ENCODE measurements at regions not wholly inside any gene's neighbourhood (a gene's known extent, or its start where the extent isn't known, plus 50 kb on each side); places are given as distances from the start of the nearest gene placed in this dataset.

DNA sequence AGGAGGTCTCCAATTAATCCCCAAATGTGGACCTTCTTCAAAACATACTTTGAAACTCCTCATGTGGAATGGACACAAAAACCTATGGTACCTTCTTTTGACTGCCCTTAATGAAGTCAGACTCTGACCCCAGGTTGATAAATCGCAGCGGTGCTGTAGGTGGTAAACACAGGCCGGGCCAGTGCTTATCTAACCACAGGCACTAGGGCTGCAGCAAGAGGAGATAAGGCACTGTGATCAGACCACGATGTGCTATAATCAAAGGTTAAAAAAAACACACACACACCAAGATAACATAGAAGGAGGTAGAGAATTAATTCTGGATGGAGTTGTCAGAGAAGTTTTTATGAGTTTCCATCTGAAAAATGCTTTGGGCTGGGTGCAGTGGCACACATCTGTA is 52.3 kb upstream of the SIPA1L2 start:
- DNase-seq (ENCODE audit: low read depth): no peak

DNA sequence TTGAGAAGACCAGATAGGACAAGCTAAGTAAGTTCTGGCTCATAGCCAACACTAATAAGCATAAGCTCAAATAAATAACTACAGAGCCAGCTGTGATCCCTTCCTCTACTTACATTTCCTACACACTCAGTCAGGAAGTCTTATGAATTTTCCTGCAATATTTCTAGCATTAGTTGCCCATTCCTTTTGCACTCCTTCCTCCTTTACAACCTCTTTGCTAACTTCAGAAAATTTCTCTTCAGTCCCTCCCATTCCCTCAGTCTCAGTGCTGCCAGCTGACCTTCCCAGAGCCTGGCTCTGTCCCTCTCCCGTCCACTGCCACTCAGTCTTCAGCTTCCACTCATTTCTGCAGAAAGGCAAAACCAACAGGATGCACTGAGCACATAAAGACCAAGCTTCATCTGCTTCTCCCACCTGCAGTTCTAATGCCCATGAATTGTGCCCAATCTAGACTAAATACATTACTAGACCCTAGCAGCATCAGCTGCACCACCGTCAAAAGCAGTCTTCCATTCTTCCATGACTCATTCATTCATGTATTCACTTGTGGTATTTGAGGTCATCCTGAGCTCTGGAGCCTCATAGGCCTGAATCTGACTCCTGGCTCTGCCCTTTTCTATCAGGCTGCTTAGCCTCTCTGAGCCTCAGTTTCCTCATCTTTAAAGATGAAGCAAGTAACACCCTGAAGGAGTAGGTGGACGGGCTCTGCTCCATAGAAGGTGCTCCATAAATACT is 54.6 kb upstream of the SIPA1L2 start:
- DNase-seq (ENCODE audit: low read depth): peak; percentile 66

DNA sequence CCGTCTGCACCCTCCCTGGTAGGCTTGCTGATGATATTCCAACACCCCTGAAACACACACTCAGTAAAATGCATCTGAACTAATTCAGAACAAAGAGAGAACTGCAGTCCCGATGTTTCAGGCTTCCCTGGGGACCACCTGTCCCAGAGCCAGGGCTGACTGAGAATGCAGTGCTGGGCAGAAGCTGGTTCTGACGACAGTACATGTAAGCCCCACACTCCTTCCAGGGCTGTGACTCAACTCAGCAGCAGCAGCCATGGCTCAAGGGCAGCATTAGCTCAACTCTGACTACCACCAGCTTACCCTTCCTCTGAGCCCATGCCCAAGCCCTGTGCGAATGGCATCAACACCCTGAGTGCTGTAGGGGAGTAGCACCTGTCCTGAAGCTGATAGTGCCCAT is 56.4 kb upstream of the SIPA1L2 start:
- DNase-seq (ENCODE audit: low read depth): no peak

GRCh38 chr1:232687304-232687703 is 57.4 kb upstream of the SIPA1L2 start:
- no peak for DNase-seq (ENCODE audit: low read depth)

GRCh38 chr1:232687728-232688127 is 57.8 kb upstream of the SIPA1L2 start:
- DNase-seq (ENCODE audit: low read depth): no peak

DNA sequence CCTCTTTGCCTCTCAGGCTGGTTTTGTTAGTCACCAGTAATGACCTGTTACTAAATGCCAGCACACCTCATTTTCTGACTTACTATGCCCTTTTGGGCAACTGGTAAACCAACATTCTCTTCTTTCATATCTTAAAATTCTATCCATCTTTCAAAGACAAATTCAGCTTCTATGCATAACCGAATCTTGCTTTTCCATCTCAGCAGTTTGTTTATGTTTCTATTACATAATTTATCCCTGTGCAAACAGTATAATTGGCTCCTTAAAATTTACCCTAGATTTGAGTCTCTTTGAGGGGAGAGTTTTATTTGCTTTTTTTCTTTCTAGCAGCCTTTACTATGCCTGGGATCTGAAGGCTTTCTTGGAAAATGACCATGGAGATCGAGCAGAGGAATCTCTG is 58.5 kb upstream of the SIPA1L2 start:
- no peak for DNase-seq (ENCODE audit: low read depth)

GRCh38 chr1:232689711-232690110 is 59.8 kb upstream of the SIPA1L2 start:
- DNase-seq (ENCODE audit: low read depth): no peak

DNA sequence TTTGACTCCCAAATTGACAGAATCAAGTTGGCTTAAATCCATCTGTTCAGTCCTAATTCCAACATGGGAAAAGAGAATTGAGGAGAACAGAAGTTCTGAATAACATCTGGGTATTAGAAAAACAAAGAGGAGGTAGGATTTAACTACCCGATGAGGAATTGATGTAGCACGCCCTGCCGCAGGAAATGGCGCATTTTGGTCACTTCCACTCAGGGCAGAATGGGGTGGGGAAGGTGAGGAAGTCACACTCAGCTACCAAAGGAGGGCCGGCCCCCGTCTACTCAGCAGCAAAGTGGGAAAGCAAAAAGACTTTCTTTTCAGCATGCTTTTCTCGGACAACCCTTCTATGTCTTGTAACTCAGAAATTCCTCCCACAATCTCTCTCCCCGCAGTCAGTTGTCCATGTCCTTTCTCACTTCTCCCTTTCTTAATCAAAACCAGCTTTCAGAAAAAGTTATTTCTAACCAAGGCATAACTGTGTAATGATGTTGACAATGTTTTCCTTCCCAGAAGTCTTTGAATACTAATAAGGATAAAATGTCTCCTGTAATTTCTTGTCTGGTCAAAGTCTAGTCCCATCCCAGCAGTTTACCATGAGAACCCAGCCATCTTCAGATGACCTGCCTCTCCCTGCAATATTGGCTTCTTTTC is 60.5 kb upstream of the SIPA1L2 start:
- no peak for DNase-seq (ENCODE audit: low read depth)

DNA sequence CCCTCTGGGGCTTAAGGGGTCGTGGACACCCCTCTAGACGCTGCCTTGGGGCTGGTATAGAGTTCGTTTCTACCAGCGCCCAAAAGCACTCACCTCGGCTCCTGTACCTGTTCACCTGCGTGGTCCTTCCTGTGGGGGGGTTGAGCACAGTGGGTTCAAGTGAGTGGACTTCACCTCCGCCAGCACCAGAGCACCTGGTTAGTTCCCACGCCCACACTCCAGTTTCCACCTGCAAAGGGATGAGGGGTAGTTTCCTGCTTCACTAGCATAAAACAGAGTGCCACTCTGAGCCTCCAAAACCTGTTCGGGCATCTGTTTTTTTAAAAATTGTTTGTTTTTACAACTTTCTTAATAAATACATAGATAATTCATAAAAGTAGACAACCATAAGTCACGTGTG is 64.5 kb upstream of the SIPA1L2 start:
- DNase-seq (ENCODE audit: low read depth): no peak

DNA sequence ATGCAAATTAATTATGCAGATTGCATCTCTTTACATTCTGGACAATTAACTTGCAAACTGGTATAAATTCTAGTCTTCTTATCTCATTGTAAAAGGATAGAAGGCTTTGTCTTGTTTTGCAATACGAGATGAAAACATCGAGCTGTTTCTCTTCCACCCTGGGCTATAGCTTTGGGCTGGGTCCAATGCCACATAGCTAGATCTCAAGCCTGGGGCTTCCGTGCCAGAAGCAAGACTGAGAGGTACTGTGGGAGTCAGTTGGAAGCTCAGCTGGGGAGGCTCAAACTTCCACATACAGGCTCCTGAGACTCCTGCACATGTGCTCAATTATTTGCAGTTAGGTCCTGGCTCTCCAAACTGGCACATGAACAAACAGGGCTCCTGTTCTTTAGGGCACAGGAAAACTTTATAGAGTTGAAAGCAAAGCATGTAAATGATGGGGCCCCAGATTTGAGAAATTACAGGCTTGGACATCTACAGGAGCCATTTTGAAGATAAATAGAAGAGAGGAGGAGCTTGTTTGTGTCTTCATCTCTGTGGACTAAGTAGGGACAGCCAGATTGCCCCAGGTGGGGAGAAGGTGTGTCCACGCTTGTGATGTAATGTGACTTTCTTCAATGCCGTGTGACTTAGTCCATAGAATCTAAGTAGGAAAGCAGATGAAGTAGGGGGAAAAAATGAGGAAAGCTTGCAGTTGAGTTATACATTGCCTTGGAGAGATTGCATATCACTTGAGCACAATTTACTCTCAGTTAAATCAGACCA is 65.9 kb upstream of the SIPA1L2 start:
- DNase-seq (ENCODE audit: low read depth): no peak

DNA sequence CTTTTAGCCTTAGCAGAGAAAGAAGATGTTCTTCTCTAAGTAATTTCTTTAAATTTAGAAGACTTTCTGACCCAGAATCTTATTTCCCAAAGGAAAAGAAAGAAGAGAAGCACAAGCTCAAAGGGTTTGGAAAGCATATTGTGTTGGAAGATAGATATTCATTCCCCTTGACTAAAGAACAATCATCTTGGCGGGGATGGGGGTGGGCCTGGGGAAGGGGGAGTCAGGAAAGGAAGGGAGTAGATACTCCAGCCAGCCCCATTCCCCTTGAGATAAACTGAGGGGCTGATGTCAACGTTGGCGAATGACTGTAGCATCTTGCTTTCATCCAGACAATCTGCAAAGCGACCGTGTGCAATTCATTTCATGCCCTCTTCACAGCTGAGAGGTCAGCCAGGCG is 66.5 kb upstream of the SIPA1L2 start:
- no peak for DNase-seq (ENCODE audit: low read depth)

DNA sequence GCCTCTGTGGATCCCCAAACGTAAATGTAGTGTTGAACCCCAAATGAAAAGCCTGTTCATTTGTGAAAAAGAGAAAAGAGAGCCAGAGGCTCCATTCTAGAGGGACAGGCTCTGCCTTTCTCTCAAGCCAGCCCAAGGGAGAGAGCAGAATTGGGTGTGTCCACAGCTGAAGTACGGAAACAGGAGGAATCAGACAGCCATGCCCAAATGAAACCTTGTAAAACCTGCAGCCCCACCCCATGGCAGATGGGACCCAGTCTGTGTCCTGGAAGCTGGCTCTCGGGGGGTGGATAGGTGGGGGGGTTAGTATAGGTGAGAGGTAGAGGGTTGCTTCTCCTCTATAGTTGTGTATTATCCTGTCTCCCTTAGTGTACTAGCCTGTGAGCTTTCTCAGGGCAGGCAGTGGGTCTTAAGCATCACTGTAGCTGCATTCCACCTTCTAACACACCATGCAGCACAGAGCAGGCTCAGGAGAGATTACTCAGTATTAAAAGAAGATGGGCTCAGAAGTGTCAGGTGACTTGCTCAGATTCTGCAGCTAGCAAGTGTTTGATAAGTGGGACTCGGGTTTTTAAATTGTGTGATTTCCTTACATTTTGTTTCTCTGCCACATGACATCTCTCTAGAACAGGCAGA is 67.4 kb upstream of the SIPA1L2 start:
- no peak for DNase-seq (ENCODE audit: low read depth)

DNA sequence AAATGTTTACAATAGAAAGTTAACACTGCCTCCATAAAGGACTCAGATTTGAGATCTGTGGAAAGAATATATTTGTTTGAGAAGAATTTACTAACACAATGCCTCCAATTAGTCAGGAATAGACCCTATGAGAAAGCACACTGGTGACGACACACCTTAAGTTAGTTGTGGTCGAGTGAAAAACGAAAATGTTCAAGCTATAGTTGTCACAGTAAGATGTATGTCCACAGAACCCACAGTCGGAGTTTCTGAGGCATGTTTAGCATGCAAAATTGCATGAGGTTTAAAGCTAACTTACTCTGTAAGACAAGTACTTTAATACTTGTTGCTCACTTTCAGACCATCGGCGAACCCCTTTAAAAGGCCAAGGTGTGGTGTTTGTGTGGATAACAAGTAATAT is 69.9 kb upstream of the SIPA1L2 start:
- DNase-seq (ENCODE audit: low read depth): no peak

DNA sequence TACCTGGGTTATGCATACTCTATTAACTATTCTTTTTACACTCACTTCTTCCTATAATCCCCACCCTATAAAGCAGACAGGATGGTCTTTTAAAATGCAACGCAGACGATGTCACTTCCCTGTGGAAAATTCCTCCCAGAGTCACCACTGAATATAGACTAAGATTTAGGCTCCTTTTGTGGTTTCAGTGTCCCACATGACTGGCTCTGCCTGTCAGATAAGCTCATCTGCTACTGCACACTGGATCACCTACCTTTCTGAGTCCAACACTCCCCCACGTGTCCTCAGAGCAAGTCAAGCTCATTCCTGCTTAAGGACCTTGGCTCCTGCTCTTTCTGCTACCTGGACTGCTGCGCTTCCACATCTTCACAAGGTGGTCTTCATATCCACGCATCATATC is 73.0 kb upstream of the SIPA1L2 start:
- DNase-seq (ENCODE audit: low read depth): no peak

- no peak for DNase-seq (ENCODE audit: low read depth)
Measured at GRCh38 chr1:232704256-232704655, 74.3 kb upstream of the SIPA1L2 start.

DNA sequence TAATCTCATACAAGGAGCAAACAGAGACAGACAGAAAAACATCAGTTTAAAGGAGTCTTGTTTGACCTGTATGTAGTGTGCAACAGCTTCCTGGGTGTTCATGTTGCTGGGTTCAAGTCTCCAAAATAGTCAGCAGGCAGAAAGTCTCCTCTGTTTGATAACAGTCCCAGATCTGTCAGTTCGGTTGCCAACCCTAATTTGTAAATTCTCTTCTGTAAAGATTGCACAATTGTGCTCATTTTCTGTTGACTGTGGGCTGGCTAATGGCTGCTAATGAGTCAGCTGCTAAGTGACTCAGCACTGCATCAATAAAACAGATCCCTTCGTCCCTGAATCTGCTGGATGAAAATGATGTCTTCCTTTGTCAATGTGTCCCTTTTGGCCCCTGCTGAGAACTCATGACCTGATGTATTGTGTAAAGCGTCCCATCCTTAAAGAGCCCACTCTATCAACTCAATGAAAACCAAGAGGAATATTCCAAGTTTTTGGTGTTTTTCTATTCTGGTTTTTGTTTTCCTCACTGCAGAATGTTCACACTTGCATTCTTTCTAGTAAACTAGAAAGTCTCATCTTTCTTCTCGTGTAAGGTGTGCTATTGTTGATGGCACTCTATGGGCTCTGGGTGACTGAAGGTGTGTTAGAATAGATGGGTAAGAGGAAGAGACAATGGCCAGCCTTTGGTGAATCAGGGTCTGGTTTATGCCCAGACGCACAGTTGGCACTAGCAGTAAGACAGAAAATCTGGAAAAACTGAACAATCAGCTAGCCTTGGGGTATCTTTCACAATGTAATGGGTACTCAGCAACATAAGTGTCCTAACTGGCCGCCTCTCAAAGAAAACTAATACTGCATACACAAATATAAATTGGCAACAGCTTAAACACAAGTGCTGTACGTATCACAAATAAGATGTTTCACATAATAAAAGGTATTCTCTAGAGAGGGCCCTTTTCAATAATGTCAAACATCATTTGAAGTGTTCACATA is 75.1 kb upstream of the SIPA1L2 start:
- DNase-seq (ENCODE audit: low read depth): peak; percentile 77

DNA sequence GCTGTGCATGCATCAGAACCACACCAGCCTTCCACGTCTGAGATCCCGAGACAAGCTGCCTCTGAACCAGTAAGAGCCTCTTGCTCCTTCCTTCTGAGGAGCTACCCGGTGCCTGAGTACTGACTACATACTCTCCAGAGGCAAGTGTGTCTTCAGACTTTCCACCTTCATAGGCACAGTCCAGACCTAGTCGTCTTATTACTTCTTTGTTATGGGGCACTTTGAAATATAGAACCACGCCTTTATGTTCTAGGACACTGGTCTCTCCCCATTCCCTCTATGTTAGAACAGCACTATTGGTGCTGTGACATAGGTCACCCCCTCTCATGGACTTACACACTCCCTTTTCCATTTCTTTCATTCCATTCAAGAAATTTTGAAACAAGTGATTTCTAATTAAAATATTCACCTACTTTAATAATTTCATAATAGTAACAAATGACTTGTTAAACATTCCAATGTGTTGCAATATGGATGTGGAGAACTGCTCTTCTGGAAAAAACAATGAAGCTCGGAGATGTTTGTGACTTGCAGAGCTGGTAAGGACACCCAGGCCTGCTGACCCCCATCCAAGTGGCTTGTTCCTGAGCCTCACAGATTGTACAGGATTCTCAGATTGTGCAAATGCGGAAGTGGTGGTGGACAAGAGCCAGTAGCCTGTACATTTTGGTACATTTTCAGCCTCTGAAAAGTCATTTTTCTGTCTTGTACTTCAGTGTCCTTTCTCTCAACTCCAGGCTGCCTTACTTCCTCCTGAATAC is 76.1 kb upstream of the SIPA1L2 start:
- DNase-seq (ENCODE audit: low read depth): no peak

GRCh38 chr1:232707142-232707541 is 77.2 kb upstream of the SIPA1L2 start:
- DNase-seq (ENCODE audit: low read depth): no peak

- peak; percentile 46 for DNase-seq (ENCODE audit: low read depth)
Measured at GRCh38 chr1:232709386-232709785, 79.5 kb upstream of the SIPA1L2 start.

DNA sequence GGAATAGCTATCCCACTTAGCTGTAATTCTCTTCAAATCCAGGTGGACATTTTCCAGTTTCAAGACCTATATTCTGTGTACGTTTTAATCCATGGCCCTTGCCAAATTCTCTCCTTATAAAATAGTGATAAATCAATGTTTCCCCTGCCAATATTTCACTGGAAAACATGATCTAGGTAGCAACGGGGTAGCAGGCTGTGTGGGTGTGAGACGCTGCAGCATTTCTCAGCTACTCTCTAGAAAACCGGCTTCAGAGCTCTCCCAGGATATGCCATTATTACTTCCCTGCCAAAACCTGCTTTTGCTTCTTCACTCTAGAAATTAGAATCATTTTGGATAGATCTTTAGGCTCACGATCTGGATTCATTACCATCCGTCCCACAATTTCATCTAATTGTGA is 82.1 kb upstream of the SIPA1L2 start:
- no peak for DNase-seq (ENCODE audit: low read depth)

Data from HT1080 (cell line).